ENCODE measurements at regions not wholly inside any gene's neighbourhood (a gene's known extent, or its start where the extent isn't known, plus 50 kb on each side); places are given as distances from the start of the nearest gene placed in this dataset.

DNA sequence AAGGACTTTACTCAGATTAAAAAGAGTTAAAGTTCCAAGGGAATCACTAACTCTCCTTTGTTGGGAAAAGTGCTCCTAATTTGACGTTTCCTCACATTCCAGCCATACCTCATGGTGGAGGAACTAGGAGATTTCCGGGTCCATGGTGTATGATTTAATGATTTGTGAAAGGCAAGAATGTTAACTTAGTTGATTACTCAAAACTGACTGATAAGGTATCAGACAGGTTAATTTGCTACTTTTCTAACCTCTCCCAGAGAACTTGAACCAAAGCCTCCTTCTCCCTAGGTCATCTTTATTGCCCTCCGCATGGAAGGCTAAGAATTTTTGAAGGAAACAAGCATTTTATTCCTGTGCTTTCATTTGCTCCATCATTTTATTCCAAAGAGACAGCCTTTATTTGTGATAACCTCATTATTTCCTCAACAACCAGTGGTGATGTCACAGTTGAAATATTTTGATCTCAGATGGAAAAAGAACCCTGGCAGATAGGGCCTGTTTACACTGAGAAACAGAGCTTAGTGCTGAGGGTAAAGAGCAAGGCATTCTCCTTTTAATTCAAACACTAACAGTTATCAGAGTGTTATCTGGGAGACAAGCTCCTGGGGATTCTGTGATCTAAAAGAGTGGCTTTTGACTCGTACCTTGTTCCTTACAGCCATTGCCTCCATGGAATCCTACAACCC lies 57.4 kb upstream of the BMP2 start (continued):
- TF ChIP-seq CHD7 (IDR thresholded peaks at IDR 0.05; ENCODE audit: insufficient replicate concordance, low read length) = no peak
